ENCODE measurements at regions not wholly inside any gene's neighbourhood (a gene's known extent, or its start where the extent isn't known, plus 50 kb on each side); places are given as distances from the start of the nearest gene placed in this dataset.

GRCh38 chr15:67955252-67955651 is 98.9 kb upstream of the PIAS1 start:
- TF ChIP-seq CTCF (IDR thresholded peaks at IDR 0.05) (no peak), SP1 (CRISPR knock-in tag; conservative IDR thresholded peaks at IDR 0.05) (no peak)

All from WTC11 (cell line).